Smooth muscle cell (in vitro differentiated cells): ENCODE measurements at regions not wholly inside any gene's neighbourhood (a gene's known extent, or its start where the extent isn't known, plus 50 kb on each side); places are given as distances from the start of the nearest gene placed in this dataset.
"Not testable (repeated sequence)": the region's sequence is repeated elsewhere in the genome, so short reads cannot be mapped to it uniquely, and the experiment has no call there.

Source experiments
- DNase-seq: peaks from one replicate; lab custom pipeline; 2025; ENCODE audit not compliant: unreplicated experiment; lab: John Stamatoyannopoulos, UW
- H2AFZ ChIP-seq: fragments of 200-600 bp; sonication (generic); 2 replicates; pipeline ENCODE4 v1.6.0; 2016; ENCODE audit warnings: antibody characterized with exemption, low read depth, mild to moderate bottlenecking
- H3F3A ChIP-seq: fragments of 200-600 bp; sonication (generic); 2 replicates; pipeline ENCODE4 v1.6.0; 2017; ENCODE audit warnings: antibody characterized with exemption, low read depth
- H3K27ac ChIP-seq: fragments of 200-600 bp; sonication (generic); 2 replicates; pipeline ENCODE4 v1.5.1; 2016; ENCODE audit warnings: low read depth, mild to moderate bottlenecking
- H3K27me3 ChIP-seq: fragments of 200-600 bp; sonication (generic); 2 replicates; pipeline ENCODE4 v1.6.1; 2016; ENCODE audit warnings: low read depth, mild to moderate bottlenecking
- H3K36me3 ChIP-seq: fragments of 200-600 bp; sonication (generic); 2 replicates; pipeline ENCODE4 v1.5.1; 2016; ENCODE audit warnings: low read depth
- H3K4me1 ChIP-seq: fragments of 200-600 bp; sonication (generic); 2 replicates; pipeline ENCODE4 v1.5.1; 2016; ENCODE audit warnings: low read depth
- H3K4me2 ChIP-seq: fragments of 200-600 bp; sonication (generic); 2 replicates; pipeline ENCODE4 v1.6.0; 2016; ENCODE audit warnings: mild to moderate bottlenecking
- H3K4me3 ChIP-seq: fragments of 200-600 bp; sonication (generic); 2 replicates; pipeline ENCODE4 v1.5.1; 2016; ENCODE audit warnings: mild to moderate bottlenecking
- H3K79me2 ChIP-seq: fragments of 200-600 bp; sonication (generic); 2 replicates; pipeline ENCODE4 v1.6.0; 2016; ENCODE audit warnings: low read depth, mild to moderate bottlenecking
- H3K9ac ChIP-seq: fragments of 200-600 bp; sonication (generic); 2 replicates; pipeline ENCODE4 v1.6.0; 2016; ENCODE audit warnings: low read depth
- H3K9me3 ChIP-seq: fragments of 200-600 bp; sonication (generic); replicated peaks from 2 replicates; pipeline ENCODE4 v1.5.1; 2016; ENCODE audit warnings: low read depth
- H4K20me1 ChIP-seq: fragments of 200-600 bp; sonication (generic); 2 replicates; pipeline ENCODE4 v1.6.0; 2016; ENCODE audit warnings: low read depth
- WGBS: methylation state at CpG from one replicate; pipeline ENCODE4 v1.1.7; 2016; ENCODE audit warnings: low lambda C conversion rate; 5-methylcytosine and 5-hydroxymethylcytosine counted together
- TF ChIP-seq, protein P1 (sequence below): fragments of 200-600 bp; sonication (generic); IDR thresholded peaks from 2 replicates; pipeline ENCODE4 v1.5.1; 2017; ENCODE audit warnings: borderline replicate concordance, mild to moderate bottlenecking, antibody characterized with exemption; ENCODE audit not compliant: insufficient read depth, poor library complexity, severe bottlenecking

DNA sequence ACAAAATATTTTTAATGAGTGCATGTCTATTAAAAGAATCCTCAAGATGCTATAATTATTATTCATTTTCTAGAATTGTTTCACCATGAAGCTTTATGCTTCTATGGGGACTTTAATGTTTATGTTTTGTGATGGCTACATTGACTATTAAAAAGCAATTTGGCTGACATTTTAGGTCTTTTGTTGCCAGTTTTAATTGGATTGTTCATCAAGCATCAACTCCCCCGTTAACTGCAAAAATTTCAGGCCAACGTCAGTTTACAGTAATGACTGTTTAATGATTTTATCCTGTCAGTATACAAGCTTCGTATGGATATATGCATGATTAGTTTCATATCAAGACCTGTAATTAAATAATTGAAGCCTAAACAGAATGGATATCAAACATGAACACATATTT is 422.8 kb downstream of the SH2D1A start:
- Histone ChIP-seq H3K27me3 (no peaks in the 10 kb centered on the region), H3K4me2 (no peak overlapping the region), H4K20me1 (no peaks in the 10 kb centered on the region), H3K4me1 (no peaks in the 10 kb centered on the region), H3K9ac (no peak overlapping the region), H3K4me3 (no peak overlapping the region), H3K9me3 (peaks cover 3% of the 10 kb centered on the region), H3F3A (no peaks in the 10 kb centered on the region), H3K36me3 (no peaks in the 10 kb centered on the region), H3K27ac (no peak overlapping the region), H3K79me2 (no peaks in the 10 kb centered on the region), H2AFZ (no peak overlapping the region)
- 77% methylated on average over 3 of the region's 3 CpGs for whole genome bisulfite sequencing
- DNase-seq, result no peak
- TF ChIP-seq, protein P1, sequence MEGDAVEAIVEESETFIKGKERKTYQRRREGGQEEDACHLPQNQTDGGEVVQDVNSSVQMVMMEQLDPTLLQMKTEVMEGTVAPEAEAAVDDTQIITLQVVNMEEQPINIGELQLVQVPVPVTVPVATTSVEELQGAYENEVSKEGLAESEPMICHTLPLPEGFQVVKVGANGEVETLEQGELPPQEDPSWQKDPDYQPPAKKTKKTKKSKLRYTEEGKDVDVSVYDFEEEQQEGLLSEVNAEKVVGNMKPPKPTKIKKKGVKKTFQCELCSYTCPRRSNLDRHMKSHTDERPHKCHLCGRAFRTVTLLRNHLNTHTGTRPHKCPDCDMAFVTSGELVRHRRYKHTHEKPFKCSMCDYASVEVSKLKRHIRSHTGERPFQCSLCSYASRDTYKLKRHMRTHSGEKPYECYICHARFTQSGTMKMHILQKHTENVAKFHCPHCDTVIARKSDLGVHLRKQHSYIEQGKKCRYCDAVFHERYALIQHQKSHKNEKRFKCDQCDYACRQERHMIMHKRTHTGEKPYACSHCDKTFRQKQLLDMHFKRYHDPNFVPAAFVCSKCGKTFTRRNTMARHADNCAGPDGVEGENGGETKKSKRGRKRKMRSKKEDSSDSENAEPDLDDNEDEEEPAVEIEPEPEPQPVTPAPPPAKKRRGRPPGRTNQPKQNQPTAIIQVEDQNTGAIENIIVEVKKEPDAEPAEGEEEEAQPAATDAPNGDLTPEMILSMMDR, result no peak

DNA sequence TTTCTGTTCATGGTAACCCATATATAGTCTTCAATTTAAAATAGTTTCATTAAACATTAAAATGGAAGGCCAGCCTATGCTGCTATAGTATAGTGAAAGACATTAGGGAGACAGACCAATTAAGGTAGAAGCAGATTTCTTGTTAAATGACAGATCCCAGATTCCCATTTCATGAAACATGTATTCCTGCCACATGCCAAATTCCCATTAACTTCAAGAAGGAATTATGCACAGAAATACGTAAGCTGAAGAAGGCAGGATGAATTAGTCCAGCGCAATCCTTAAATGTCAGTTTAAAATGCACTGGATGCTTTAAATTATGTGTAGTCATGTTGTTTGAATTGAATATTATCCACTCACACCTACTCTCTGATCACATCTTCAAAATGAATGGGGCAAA is 424.9 kb downstream of the SH2D1A start:
- no peak overlapping the region for H3K4me2 ChIP-seq
- no peaks in the 10 kb centered on the region for H3K36me3 ChIP-seq
- no peaks in the 10 kb centered on the region for H3F3A ChIP-seq
- H3K27ac ChIP-seq, result no peak overlapping the region
- no peak overlapping the region for H3K9ac ChIP-seq
- H3K9me3 ChIP-seq, result no peaks in the 10 kb centered on the region
- no peaks in the 10 kb centered on the region for H4K20me1 ChIP-seq
- 89% methylated on average over 2 of the region's 2 CpGs for WGBS
- no peak for DNase-seq
- TF ChIP-seq, protein P1, result no peak
- no peak overlapping the region for H2AFZ ChIP-seq
- H3K4me3 ChIP-seq, result no peak overlapping the region
- no peaks in the 10 kb centered on the region for H3K27me3 ChIP-seq
- no peaks in the 10 kb centered on the region for H3K4me1 ChIP-seq
- H3K79me2 ChIP-seq, result no peaks in the 10 kb centered on the region

DNA sequence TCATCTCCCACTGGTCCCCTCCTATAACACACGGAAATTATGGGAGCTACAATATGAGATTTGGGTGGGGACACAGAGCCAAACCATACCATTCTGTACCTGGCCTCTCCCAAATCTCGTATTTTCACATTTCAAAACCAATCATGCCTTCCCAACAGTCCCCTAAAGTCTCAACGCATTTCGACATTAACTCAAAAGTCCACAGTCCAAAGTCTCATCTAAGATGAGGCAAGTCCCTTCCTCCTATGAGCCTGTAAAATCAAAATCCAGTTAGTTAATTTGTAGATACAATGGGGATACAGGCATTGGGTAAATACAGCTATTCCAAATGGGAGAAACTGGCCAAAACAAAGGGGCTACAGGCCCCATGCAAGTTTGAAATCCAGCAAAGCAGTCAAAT is 441.9 kb downstream of the SH2D1A start:
- not testable (repeated sequence) for H3K9ac ChIP-seq, H2AFZ ChIP-seq, H3K27me3 ChIP-seq, H3K4me2 ChIP-seq, H4K20me1 ChIP-seq, H3K4me1 ChIP-seq, H3K27ac ChIP-seq, H3K36me3 ChIP-seq, H3K9me3 ChIP-seq, DNase-seq, H3F3A ChIP-seq, H3K79me2 ChIP-seq, H3K4me3 ChIP-seq
- 73% methylated on average over 4 of the region's 4 CpGs for WGBS

DNA sequence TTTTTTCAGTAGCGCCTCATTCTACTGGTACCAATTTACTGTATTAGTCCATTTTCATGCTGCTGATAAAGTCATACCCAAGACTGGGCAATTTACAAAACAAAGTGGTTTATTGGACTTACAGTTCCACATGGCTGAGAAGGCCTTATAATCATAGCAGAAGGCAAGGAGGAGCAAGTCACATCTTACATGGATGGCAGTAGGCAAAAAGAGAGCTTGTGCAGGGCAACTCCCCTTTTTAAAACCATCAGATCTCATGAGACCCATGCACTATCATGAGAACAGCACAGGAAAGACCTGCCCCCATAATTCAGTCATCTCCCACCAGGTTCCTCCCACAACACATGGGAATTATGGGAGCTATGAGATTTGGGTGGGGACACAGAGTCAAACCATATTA is 443.5 kb downstream of the SH2D1A start:
- not testable (repeated sequence) for H3K9ac ChIP-seq, H3K27ac ChIP-seq, H3F3A ChIP-seq, H4K20me1 ChIP-seq, H3K27me3 ChIP-seq, H3K4me3 ChIP-seq, H3K79me2 ChIP-seq, H3K4me1 ChIP-seq, H2AFZ ChIP-seq, DNase-seq, H3K9me3 ChIP-seq, H3K4me2 ChIP-seq, H3K36me3 ChIP-seq
- WGBS, result 85% methylated on average over 1 of the region's 1 CpG

DNA sequence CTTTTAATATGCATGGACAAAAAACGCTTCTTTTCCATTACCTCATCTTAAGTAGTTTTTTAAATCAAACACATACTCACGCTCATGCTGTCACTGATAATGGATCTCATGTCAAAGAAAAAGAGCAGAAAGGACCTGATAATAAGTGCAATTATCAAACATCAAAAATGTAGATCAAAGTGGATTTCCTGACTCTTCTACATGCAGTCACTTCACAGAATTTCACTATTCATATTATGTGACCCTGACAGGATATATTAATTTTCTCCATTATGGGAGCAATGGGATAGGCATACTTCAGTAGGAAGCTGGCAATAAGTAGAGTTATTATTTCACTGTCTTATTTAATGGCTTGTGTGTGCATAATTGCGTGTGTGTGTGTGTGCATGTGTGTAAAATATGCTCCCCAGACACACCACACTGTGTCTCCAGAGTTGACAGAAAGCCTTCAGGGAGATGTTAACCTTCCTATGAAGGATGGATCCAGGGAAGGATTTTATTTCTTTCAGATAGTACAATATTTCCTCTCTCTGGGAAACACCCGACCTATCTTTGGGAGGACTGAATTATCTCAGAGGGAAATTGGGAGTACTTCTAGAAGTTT is 445.2 kb downstream of the SH2D1A start:
- H3K79me2 ChIP-seq, result no peaks in the 10 kb centered on the region
- H3K9ac ChIP-seq, result no peak overlapping the region
- no peak overlapping the region for H3K4me3 ChIP-seq
- no peaks in the 10 kb centered on the region for H3K27me3 ChIP-seq
- TF ChIP-seq, protein P1, result no peak
- no peaks in the 10 kb centered on the region for H4K20me1 ChIP-seq
- H2AFZ ChIP-seq, result no peak overlapping the region
- DNase-seq, result no peak
- 68% methylated on average over 4 of the region's 4 CpGs for WGBS
- H3K27ac ChIP-seq, result no peak overlapping the region
- no peak overlapping the region for H3K4me2 ChIP-seq
- H3K4me1 ChIP-seq, result no peaks in the 10 kb centered on the region
- H3F3A ChIP-seq, result no peaks in the 10 kb centered on the region
- H3K9me3 ChIP-seq, result peaks cover 4% of the 10 kb centered on the region
- H3K36me3 ChIP-seq, result no peaks in the 10 kb centered on the region
